ENCODE measurements at regions not wholly inside any gene's neighbourhood (a gene's known extent, or its start where the extent isn't known, plus 50 kb on each side); places are given as distances from the start of the nearest gene placed in this dataset.
"Not testable (repeated sequence)": the region's sequence is repeated elsewhere in the genome, so short reads cannot be mapped to it uniquely, and the experiment has no call there.

- TF ChIP-seq EZH2 (IDR thresholded peaks at IDR 0.05; ENCODE audit: low read depth) (no peak), CTCF (conservative IDR thresholded peaks at IDR 0.05) (no peak)
- no peak for DNase-seq
- Histone ChIP-seq H3F3A (ENCODE audit: insufficient read depth, low read depth) (no peaks in the 10 kb centered on the region), H3K4me2 (no peak overlapping the region), H3K4me1 (replicated peaks; ENCODE audit: insufficient read depth) (no peaks in the 10 kb centered on the region), H3K27me3 (ENCODE audit: insufficient read depth, low read depth) (no peaks in the 10 kb centered on the region), H3K27ac (no peak overlapping the region), H3K36me3 (ENCODE audit: low read depth) (no peaks in the 10 kb centered on the region), H4K20me1 (ENCODE audit: insufficient read depth) (no peaks in the 10 kb centered on the region), H3K9me3 (ENCODE audit: insufficient read depth, low read depth) (no peaks in the 10 kb centered on the region), H2AFZ (no peak overlapping the region), H3K4me3 (no peak overlapping the region), H3K9me2 (ENCODE audit: insufficient read depth) (no peaks in the 10 kb centered on the region), H3K79me2 (ENCODE audit: low read depth) (no peaks in the 10 kb centered on the region)
- ChIA-PET POLR2A (ENCODE audit: unreplicated experiment) (no interaction called here), CTCF (no interaction called here)
- BruUV-seq (replicated peaks) = no TSS peak
- intact Hi-C loops (cut with micrococcal nuclease; ENCODE audit: unreplicated experiment) = no loop called here
Observed at GRCh38 chr3:39712413-39713048, 96.9 kb upstream of the MYRIP start.

GRCh38 chr3:39713341-39713740, 96.1 kb upstream of the MYRIP start:
- DNase-seq; H3K9me2 ChIP-seq (ENCODE audit: insufficient read depth); intact Hi-C loops (cut with micrococcal nuclease; ENCODE audit: unreplicated experiment); H3F3A ChIP-seq (ENCODE audit: insufficient read depth, low read depth); H3K27me3 ChIP-seq (ENCODE audit: insufficient read depth, low read depth); H3K4me3 ChIP-seq; H3K36me3 ChIP-seq (ENCODE audit: low read depth); H3K4me2 ChIP-seq; CTCF ChIA-PET; H3K4me1 ChIP-seq (replicated peaks; ENCODE audit: insufficient read depth); H3K9me3 ChIP-seq (ENCODE audit: insufficient read depth, low read depth); H3K79me2 ChIP-seq (ENCODE audit: low read depth); H4K20me1 ChIP-seq (ENCODE audit: insufficient read depth); BruUV-seq (replicated peaks); POLR2A ChIA-PET (ENCODE audit: unreplicated experiment); H3K27ac ChIP-seq; H2AFZ ChIP-seq: not testable (repeated sequence)

- no TSS peak for BruUV-seq (replicated peaks)
- ChIA-PET CTCF (no interaction called here), POLR2A (ENCODE audit: unreplicated experiment) (no interaction called here)
- TF ChIP-seq CTCF (conservative IDR thresholded peaks at IDR 0.05) (no peak), EZH2 (IDR thresholded peaks at IDR 0.05; ENCODE audit: low read depth) (no peak)
- Histone ChIP-seq H3K36me3 (ENCODE audit: low read depth) (no peaks in the 10 kb centered on the region), H3K4me2 (no peak overlapping the region), H2AFZ (no peak overlapping the region), H3K4me1 (replicated peaks; ENCODE audit: insufficient read depth) (no peaks in the 10 kb centered on the region), H3K27me3 (ENCODE audit: insufficient read depth, low read depth) (no peaks in the 10 kb centered on the region), H3K27ac (no peak overlapping the region), H3K9me3 (ENCODE audit: insufficient read depth, low read depth) (no peaks in the 10 kb centered on the region), H3K9me2 (ENCODE audit: insufficient read depth) (no peaks in the 10 kb centered on the region), H3K4me3 (no peak overlapping the region), H3K79me2 (ENCODE audit: low read depth) (no peaks in the 10 kb centered on the region), H4K20me1 (ENCODE audit: insufficient read depth) (no peaks in the 10 kb centered on the region), H3F3A (ENCODE audit: insufficient read depth, low read depth) (no peaks in the 10 kb centered on the region)
- intact Hi-C loops (cut with micrococcal nuclease; ENCODE audit: unreplicated experiment) = no loop called here
- no peak for DNase-seq
Observed at GRCh38 chr3:39716849-39717248, 92.6 kb upstream of the MYRIP start.
